ENCODE measurements at regions not wholly inside any gene's neighbourhood (a gene's known extent, or its start where the extent isn't known, plus 50 kb on each side); places are given as distances from the start of the nearest gene placed in this dataset.

DNA sequence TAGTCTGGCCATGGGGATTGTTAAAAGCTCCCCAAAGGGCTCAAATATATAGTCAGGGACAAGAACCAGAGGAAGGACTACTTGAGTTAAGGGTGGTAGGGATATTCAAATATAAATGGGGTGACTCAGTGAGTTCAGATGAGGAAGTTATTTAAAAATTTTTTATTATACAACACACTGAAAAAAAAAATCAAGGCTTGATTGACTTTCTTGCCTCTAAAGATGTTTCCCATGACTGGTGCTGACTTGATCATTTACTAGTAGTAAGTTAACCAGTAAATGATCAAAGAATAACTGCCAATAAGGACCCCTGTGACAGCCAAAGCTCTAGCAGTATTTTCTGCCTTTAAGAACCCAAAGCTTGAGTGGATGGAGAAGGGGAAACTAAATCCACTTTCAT, 357.6 kb upstream of the NR5A2 start:
- no peak for TF ChIP-seq POLR2A (IDR thresholded peaks at IDR 0.05)
- no peak for TF ChIP-seq EP300 (IDR thresholded peaks at IDR 0.05)
- TF ChIP-seq CTCF (IDR thresholded peaks at IDR 0.05): no peak

Data from suprapubic skin (tissue), 3 donors.